GM12878 (cell line): ENCODE measurements at regions not wholly inside any gene's neighbourhood (a gene's known extent, or its start where the extent isn't known, plus 50 kb on each side); places are given as distances from the start of the nearest gene placed in this dataset.

Experiments used
- ATAC-seq: fragments of 200-7000 bp; cut with Tn5 transposase; 3 replicates; pipeline ENCODE4 v1.9.1; 2020; ENCODE audit warnings: mild to moderate bottlenecking, moderate library complexity
- BruUV-seq: library from RNA; stranded (reverse); fragments of 400-500 nt; replicated peaks from 2 replicates; lab custom pipeline; 2021; lab: Mats Ljungman, UMichigan
- CTCF ChIA-PET: fragments of 300-600 bp; sonication (Branson Sonifier 250); formaldehyde crosslinking; extraction: SDS; loops from one replicate; lab custom pipeline; 2021; ENCODE audit warnings: inconsistent platforms; lab: Yijun Ruan, JAX
- POLR2A ChIA-PET: fragments of 350-600 bp; formaldehyde crosslinking; extraction: SDS; loops from one replicate; lab custom pipeline; 2021; ENCODE audit warnings: inconsistent platforms; lab: Charles Lee
- RAD21 ChIA-PET: fragments of 300-600 bp; sonication (Branson Sonifier 250); formaldehyde crosslinking; loops from one replicate; lab custom pipeline; 2023; ENCODE audit warnings: antibody characterized with exemption; ENCODE audit not compliant: unreplicated experiment; lab: Charles Lee
- SMC1A ChIA-PET: fragments of 300-600 bp; sonication (Branson Sonifier 250); formaldehyde crosslinking; loops from one replicate; lab custom pipeline; 2023; ENCODE audit not compliant: unreplicated experiment, uncharacterized antibody; lab: Charles Lee
- DNase-seq: peaks from one replicate; pipeline ENCODE4 v3.0.0-alpha.2; 2011; ENCODE audit warnings: low read depth, low spot score
- FAIRE-seq: peaks from 3 replicates; lab custom pipeline; 2011; peaks lifted over from hg19 to GRCh38; lab: Jason Lieb, UNC
- H2AFZ ChIP-seq: 2 replicates; pipeline ENCODE4 v1.6.0; 2011; ENCODE audit warnings: low read depth, low read length, control low read depth; ENCODE audit not compliant: control insufficient read depth
- H3K27ac ChIP-seq: 2 replicates; pipeline ENCODE4 v1.5.1; 2011; ENCODE audit warnings: control low read depth; ENCODE audit not compliant: control insufficient read depth, insufficient read depth
- H3K27me3 ChIP-seq, 2 experiments: replicated peaks in 1 of 2; 2 replicates each; pipeline versions ENCODE4 v1.6.0 to v1.6.1; 2011; ENCODE audit warnings: low read length in 1 of 2; ENCODE audit not compliant: control insufficient read depth in 2 of 2, insufficient read depth in 2 of 2
- H3K36me3 ChIP-seq, 2 experiments: 2 replicates each; pipeline ENCODE4 v1.5.1; 2011; ENCODE audit warnings: low read length in 1 of 2; ENCODE audit not compliant: control insufficient read depth in 2 of 2, insufficient read depth in 2 of 2
- H3K4me1 ChIP-seq: 2 replicates; pipeline ENCODE4 v1.6.1; 2011; ENCODE audit warnings: mild to moderate bottlenecking, low read length, moderate library complexity, mixed read lengths; ENCODE audit not compliant: control insufficient read depth, insufficient read depth
- H3K4me2 ChIP-seq: 2 replicates; pipeline ENCODE4 v1.6.0; 2011; ENCODE audit warnings: control low read depth; ENCODE audit not compliant: control insufficient read depth, insufficient read depth
- H3K4me3 ChIP-seq: fragments of 200-600 bp; sonication (generic); 2 replicates; pipeline ENCODE4 v1.5.1; 2016
- H3K79me2 ChIP-seq: 2 replicates; pipeline ENCODE4 v1.6.0; 2011; ENCODE audit warnings: low read length; ENCODE audit not compliant: control insufficient read depth, insufficient read depth
- H3K9ac ChIP-seq: 2 replicates; pipeline ENCODE4 v1.8.0; 2011; ENCODE audit warnings: low read length, control low read depth, mixed read lengths; ENCODE audit not compliant: control insufficient read depth, insufficient read depth
- H3K9me3 ChIP-seq: replicated peaks from 3 replicates; pipeline ENCODE4 v1.5.1; 2011; ENCODE audit warnings: mild to moderate bottlenecking, low read length; ENCODE audit not compliant: control insufficient read depth, insufficient read depth
- H4K20me1 ChIP-seq: 2 replicates; pipeline ENCODE4 v1.6.0; 2011; ENCODE audit not compliant: control insufficient read depth, insufficient read depth
- BCL11A ChIP-seq: IDR thresholded peaks from 2 replicates; pipeline ENCODE4 v1.6.1; 2011; ENCODE audit warnings: low read depth, low read length
- CREM ChIP-seq: IDR thresholded peaks from 2 replicates; pipeline ENCODE4 v1.6.1; 2014; ENCODE audit warnings: antibody characterized with exemption, low read depth
- JUNB ChIP-seq: IDR thresholded peaks from 2 replicates; pipeline ENCODE4 v1.6.1; 2016; ENCODE audit warnings: antibody characterized with exemption, mild to moderate bottlenecking
- NR2C1 ChIP-seq: fragments of 450-650 bp; IDR thresholded peaks from 2 replicates; pipeline ENCODE4 v1.6.1; 2017; ENCODE audit warnings: antibody characterized with exemption, mild to moderate bottlenecking, moderate library complexity
- POLR2A ChIP-seq: IDR thresholded peaks from 2 replicates; pipeline ENCODE4 v1.6.1; 2011; ENCODE audit warnings: low read depth, mild to moderate bottlenecking, low read length
- RBBP5 ChIP-seq: fragments of 200-600 bp; sonication (generic); conservative IDR thresholded peaks from 2 replicates; pipeline ENCODE4 v1.6.1; 2016
- RCOR1 ChIP-seq: conservative IDR thresholded peaks from 2 replicates; pipeline ENCODE4 v1.6.1; 2012; ENCODE audit warnings: low read depth, low read length, improper control_type of control experiment
- RELA ChIP-seq: fragments of 450-650 bp; IDR thresholded peaks from 2 replicates; pipeline ENCODE4 v1.8.0; 2014; ENCODE audit warnings: borderline replicate concordance; ENCODE audit not compliant: partially characterized antibody
- RFX5 ChIP-seq: IDR thresholded peaks from 2 replicates; pipeline ENCODE4 v1.6.1; 2011; ENCODE audit warnings: low read depth, low read length, improper control_type of control experiment
- STAT3 ChIP-seq: IDR thresholded peaks from 2 replicates; pipeline ENCODE4 v1.6.1; 2011; ENCODE audit warnings: low read depth, low read length, improper control_type of control experiment
- ZNF622 ChIP-seq: fragments of 450-650 bp; IDR thresholded peaks from 2 replicates; pipeline ENCODE4 v1.6.1; 2017; ENCODE audit warnings: mild to moderate bottlenecking, inconsistent platforms
- ZSCAN29 ChIP-seq: fragments of 450-650 bp; IDR thresholded peaks from 2 replicates; pipeline ENCODE4 v1.6.1; 2017; ENCODE audit warnings: mild to moderate bottlenecking, moderate library complexity
- WGBS: methylation state at CpG from one replicate; pipeline ENCODE4 v1.1.6; 2016; ENCODE audit warnings: low lambda C conversion rate; ENCODE audit not compliant: insufficient replicate concordance, insufficient coverage; ENCODE audit errors: missing lambda C conversion rate; 5-methylcytosine and 5-hydroxymethylcytosine counted together
- in situ Hi-C: fragments of 300-500 bp; cut with MboI; formaldehyde crosslinking; loops from 9 replicates; pipeline ENCODE4 v1.14.3; 2018; ENCODE audit warnings: mixed read lengths
- intact Hi-C: fragments of 100-400 bp; cut with micrococcal nuclease; formaldehyde crosslinking; loops from one replicate; pipeline ENCODE4 v1.14.2; 2022; ENCODE audit not compliant: unreplicated experiment
- TF ChIP-seq, protein P1 (sequence below): IDR thresholded peaks from 2 replicates; pipeline ENCODE4 v1.6.1; 2012; ENCODE audit warnings: mild to moderate bottlenecking, low read depth, low read length
- TF ChIP-seq, protein P2 (sequence below): fragments of 450-650 bp; IDR thresholded peaks from 2 replicates; pipeline ENCODE4 v1.6.1; 2016; ENCODE audit warnings: mild to moderate bottlenecking
- TF ChIP-seq, protein P3 (sequence below): fragments of 450-650 bp; IDR thresholded peaks from 2 replicates; pipeline ENCODE4 v1.6.1; 2016; ENCODE audit warnings: mild to moderate bottlenecking, moderate library complexity, borderline replicate concordance
- TF ChIP-seq, protein P4 (sequence below): IDR thresholded peaks from 2 replicates; pipeline ENCODE4 v1.6.1; 2012; ENCODE audit warnings: low read depth, low read length, improper control_type of control experiment

DNA sequence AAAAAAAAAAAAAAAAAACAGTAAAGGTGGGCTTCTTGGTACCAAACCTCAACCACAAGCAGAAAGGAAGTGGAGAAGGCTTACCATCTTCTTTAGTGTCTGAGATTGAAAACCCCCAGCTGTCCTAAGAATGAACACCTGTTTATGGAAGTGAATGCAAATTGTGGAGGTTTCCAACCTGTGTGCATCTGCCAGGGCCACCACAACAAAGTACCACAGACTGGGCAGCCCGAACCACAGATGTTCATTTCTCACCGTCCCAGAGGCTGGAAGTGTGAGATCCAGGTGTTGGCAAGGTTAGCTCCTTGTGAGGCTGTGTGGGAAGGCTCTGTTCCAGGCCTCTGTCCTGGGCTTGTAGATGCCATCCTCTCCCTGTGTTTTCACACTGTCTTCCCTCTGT is 348.7 kb downstream of the SETD4 start:
- no peak overlapping the region for H3K9ac ChIP-seq
- TF ChIP-seq ZSCAN29 (no peak), JUNB (no peak), RELA (no peak), CREM (no peak), NR2C1 (no peak), STAT3 (no peak), RBBP5 (no peak), BCL11A (no peak), RFX5 (no peak), RCOR1 (no peak), ZNF622 (no peak), POLR2A (no peak)
- TF ChIP-seq, protein P1, sequence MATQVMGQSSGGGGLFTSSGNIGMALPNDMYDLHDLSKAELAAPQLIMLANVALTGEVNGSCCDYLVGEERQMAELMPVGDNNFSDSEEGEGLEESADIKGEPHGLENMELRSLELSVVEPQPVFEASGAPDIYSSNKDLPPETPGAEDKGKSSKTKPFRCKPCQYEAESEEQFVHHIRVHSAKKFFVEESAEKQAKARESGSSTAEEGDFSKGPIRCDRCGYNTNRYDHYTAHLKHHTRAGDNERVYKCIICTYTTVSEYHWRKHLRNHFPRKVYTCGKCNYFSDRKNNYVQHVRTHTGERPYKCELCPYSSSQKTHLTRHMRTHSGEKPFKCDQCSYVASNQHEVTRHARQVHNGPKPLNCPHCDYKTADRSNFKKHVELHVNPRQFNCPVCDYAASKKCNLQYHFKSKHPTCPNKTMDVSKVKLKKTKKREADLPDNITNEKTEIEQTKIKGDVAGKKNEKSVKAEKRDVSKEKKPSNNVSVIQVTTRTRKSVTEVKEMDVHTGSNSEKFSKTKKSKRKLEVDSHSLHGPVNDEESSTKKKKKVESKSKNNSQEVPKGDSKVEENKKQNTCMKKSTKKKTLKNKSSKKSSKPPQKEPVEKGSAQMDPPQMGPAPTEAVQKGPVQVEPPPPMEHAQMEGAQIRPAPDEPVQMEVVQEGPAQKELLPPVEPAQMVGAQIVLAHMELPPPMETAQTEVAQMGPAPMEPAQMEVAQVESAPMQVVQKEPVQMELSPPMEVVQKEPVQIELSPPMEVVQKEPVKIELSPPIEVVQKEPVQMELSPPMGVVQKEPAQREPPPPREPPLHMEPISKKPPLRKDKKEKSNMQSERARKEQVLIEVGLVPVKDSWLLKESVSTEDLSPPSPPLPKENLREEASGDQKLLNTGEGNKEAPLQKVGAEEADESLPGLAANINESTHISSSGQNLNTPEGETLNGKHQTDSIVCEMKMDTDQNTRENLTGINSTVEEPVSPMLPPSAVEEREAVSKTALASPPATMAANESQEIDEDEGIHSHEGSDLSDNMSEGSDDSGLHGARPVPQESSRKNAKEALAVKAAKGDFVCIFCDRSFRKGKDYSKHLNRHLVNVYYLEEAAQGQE: no peak
- TF ChIP-seq, protein P2, sequence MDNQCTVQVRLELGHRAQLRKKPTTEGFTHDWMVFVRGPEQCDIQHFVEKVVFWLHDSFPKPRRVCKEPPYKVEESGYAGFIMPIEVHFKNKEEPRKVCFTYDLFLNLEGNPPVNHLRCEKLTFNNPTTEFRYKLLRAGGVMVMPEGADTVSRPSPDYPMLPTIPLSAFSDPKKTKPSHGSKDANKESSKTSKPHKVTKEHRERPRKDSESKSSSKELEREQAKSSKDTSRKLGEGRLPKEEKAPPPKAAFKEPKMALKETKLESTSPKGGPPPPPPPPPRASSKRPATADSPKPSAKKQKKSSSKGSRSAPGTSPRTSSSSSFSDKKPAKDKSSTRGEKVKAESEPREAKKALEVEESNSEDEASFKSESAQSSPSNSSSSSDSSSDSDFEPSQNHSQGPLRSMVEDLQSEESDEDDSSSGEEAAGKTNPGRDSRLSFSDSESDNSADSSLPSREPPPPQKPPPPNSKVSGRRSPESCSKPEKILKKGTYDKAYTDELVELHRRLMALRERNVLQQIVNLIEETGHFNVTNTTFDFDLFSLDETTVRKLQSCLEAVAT: no peak
- TF ChIP-seq, protein P3, sequence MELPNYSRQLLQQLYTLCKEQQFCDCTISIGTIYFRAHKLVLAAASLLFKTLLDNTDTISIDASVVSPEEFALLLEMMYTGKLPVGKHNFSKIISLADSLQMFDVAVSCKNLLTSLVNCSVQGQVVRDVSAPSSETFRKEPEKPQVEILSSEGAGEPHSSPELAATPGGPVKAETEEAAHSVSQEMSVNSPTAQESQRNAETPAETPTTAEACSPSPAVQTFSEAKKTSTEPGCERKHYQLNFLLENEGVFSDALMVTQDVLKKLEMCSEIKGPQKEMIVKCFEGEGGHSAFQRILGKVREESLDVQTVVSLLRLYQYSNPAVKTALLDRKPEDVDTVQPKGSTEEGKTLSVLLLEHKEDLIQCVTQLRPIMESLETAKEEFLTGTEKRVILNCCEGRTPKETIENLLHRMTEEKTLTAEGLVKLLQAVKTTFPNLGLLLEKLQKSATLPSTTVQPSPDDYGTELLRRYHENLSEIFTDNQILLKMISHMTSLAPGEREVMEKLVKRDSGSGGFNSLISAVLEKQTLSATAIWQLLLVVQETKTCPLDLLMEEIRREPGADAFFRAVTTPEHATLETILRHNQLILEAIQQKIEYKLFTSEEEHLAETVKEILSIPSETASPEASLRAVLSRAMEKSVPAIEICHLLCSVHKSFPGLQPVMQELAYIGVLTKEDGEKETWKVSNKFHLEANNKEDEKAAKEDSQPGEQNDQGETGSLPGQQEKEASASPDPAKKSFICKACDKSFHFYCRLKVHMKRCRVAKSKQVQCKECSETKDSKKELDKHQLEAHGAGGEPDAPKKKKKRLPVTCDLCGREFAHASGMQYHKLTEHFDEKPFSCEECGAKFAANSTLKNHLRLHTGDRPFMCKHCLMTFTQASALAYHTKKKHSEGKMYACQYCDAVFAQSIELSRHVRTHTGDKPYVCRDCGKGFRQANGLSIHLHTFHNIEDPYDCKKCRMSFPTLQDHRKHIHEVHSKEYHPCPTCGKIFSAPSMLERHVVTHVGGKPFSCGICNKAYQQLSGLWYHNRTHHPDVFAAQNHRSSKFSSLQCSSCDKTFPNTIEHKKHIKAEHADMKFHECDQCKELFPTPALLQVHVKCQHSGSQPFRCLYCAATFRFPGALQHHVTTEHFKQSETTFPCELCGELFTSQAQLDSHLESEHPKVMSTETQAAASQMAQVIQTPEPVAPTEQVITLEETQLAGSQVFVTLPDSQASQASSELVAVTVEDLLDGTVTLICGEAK: no peak
- TF ChIP-seq, protein P4, sequence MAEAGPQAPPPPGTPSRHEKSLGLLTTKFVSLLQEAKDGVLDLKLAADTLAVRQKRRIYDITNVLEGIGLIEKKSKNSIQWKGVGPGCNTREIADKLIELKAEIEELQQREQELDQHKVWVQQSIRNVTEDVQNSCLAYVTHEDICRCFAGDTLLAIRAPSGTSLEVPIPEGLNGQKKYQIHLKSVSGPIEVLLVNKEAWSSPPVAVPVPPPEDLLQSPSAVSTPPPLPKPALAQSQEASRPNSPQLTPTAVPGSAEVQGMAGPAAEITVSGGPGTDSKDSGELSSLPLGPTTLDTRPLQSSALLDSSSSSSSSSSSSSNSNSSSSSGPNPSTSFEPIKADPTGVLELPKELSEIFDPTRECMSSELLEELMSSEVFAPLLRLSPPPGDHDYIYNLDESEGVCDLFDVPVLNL: no peak

More for the DNA sequence above, 348.7 kb downstream of the SETD4 start:
- ATAC-seq (no peak), FAIRE-seq (no peak), DNase-seq (no peak)
- CTCF ChIA-PET: interaction anchor here (0.6 kb wide), 1 partner anchor 310 kb away, joined by 3 read pairs; no protein-coding TSS in a partner anchor
- WGBS: 0% methylated on average over 2 of the region's 2 CpGs
- RAD21 ChIA-PET: no interaction called here
- Histone ChIP-seq H3K27me3 (no peaks in the 10 kb centered on the region; a peak in 1 of 4 replicates), H3K36me3 (no peaks in the 10 kb centered on the region), H3K9me3 (no peaks in the 10 kb centered on the region), H3K4me3 (no peak overlapping the region), H4K20me1 (no peaks in the 10 kb centered on the region), H3K79me2 (no peaks in the 10 kb centered on the region), H3K4me2 (no peak overlapping the region), H3K27ac (no peak overlapping the region), H3K4me1 (no peaks in the 10 kb centered on the region), H2AFZ (no peak overlapping the region)
- POLR2A ChIA-PET: no interaction called here
- BruUV-seq: no TSS peak
- intact Hi-C loops: no loop called here
- SMC1A ChIA-PET: interaction anchor here (0.6 kb wide), 1 partner anchor 26 kb away, joined by 3 read pairs; no protein-coding TSS in a partner anchor
- in situ Hi-C loops: no loop called here
